ENCODE measurements at regions not wholly inside any gene's neighbourhood (a gene's known extent, or its start where the extent isn't known, plus 50 kb on each side); places are given as distances from the start of the nearest gene placed in this dataset.

- no peak for DNase-seq
These were observed 51.2 kb downstream of the FOXL3 start for GRCh38 chr7:340979-341694.

DNA sequence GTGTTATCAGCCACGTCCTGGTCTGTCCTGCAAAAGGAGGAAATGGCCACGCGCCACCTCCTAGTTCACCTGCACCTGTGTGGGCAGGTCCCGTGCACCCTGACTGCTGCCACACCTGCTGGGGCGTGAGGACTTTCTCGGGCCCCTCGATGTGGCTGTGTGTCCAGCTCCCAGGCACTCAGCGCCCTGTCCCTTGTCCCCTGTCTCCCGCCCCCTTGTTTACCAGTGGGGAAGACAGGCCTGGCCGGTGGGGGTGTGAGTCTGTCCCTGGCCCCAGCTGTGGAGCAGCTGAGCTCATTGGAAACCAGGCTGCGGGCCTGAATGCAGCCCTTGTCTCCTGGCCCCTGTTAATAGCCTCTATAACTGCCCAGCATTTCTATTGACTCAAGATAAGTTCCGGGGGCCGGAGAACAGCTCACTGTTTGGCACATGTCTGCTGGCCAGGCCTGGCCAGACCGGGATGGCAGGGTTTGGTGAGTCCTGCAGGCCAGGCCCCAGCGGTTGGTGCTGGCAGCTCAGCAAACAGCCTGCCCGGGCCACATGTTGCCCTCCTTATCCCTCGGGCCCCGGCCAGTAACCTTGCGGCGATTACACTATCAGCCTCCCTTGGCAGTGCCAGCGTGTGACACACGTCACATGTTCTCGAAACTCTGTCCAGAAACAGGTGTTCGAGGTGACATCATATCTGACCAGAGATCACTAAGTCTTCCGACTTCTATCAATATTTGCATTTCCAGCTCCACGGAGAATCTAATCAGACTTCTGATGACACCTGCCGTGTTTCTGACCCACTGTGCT is 52.1 kb downstream of the FOXL3 start:
- no peak for DNase-seq

DNA sequence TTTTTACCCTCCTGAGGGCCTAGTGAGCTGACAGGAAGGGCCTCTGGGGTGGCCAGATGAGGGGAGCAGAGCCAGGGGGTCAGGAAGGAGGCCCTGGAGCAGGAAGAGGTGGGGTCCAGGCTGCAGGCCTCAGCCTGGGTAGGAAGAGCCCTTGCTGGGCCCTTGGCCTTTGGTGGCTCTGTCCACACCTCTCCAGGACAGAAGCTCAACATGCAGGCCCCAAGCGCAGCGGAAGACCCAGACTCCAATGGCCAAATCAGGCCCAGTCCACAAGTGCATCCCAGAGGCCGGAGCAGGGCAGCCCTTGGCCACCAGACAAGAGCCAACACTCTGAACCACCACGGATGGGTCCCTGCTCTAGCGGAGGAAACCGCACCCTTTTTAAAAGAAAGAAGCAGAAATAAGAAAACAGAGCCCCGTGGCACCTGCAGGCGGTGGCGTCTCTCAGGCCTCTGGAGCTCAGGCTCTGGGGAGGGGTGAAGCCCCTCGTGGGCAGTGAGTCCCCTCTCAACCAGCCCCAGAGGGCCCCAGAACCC is 52.8 kb downstream of the FOXL3 start:
- no peak for DNase-seq

- no peak for DNase-seq
These were observed 53.4 kb downstream of the FOXL3 start for GRCh38 chr7:343227-343822.

DNA sequence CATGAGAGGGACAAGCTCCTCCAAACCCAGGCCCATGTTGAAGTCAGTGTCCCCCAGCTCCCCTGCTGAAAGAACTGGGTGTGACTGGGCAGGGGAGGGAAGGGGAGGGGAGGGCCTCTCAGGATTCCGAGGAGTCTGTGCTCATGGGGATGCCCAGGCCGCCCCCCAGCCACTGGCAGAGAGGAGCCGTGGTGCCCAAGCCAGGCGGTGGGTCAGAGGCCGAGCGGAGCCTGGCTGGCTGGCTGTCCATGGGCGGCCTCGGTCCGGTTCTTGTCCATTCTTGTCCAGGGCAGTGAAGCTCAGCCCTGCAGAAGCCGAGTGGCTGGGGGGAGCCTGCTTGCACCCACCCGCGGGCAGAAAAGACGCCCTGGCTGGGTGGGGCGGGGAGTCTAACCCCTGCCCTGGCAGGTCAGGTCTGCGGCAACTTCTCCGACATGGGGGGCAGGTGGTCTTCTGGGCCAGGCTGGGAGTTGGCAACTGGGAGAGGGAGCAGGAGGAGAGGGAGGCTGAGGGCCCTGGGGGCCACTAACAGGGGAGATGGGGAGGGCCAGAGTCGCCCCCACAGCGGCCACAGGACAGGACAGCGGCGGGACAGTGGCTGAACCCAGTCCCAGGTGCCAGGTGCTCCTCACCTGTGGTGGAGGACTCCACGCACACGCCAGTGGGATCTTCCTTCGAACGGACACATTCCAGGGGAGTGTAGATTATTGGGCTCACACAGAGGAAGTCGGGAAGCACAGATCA is 54.1 kb downstream of the FOXL3 start:
- no peak for DNase-seq

GRCh38 chr7:344608-344994 is 54.6 kb downstream of the FOXL3 start:
- no peak for DNase-seq

DNA sequence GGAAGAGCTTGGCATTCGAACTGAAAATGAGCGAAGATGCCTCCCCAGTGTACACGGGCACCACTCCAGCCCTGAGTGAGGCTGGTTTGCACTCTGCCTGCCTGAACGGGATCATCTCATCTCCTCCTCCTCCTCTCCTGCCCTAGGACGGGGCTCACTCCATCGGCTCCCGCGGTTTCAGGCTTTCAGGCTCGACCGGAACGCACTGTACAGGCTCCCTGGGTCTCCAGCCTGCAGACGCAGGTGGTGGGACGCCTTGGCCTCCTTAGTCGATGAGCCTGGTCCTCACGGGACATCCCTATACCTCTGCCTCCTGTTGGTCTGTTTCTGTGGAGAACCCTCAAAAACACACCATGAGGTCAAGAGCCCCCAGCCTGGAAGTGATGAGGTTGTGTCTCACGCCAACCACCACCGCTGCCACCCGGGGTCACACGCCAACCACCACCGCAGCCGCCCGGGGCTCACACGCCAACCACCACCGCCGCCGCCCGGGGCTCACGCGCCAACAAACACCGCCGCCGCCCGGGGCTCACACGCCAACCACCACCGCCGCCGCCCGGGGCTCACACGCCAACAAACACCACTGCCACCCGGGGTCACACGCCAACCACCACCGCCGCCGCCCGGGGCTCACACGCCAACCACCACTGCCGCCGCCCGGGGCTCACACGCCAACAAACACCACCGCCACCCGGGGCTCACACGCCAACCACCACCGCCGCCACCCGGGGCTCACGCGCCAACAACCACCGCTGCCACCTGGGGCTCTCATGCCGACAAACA is 56.3 kb downstream of the FOXL3 start:
- DNase-seq, result no peak

DNA sequence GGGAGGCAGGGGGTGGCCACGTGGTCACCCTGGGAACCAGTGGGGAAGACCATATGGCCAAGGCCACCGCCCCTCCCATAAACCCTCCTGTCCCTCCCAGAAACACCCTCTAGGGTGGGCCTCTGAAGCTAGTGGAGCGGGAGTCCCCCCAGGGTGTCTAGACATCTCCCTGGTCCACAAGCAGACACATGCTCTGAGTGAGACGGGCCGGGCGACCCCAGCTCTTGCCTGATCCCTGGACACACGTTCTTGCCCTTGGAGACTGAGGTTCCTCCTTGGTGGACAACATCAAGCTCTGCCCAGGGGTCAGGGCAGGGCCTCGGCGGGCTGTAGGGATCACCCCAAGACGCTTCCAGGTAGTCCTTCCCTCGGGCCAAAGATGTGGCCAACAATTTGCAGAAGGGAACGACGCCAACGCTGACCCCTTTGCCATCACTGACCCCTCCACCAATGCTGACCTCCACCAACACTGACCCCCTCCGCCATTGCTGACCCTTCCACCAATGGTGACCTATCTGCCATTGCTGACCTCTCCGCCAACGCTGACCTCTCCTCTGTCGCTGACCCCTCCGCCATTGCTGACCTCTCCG is 57.1 kb downstream of the FOXL3 start:
- DNase-seq, result no peak

GRCh38 chr7:347644-348479 is 57.9 kb downstream of the FOXL3 start:
- no peak for DNase-seq

DNA sequence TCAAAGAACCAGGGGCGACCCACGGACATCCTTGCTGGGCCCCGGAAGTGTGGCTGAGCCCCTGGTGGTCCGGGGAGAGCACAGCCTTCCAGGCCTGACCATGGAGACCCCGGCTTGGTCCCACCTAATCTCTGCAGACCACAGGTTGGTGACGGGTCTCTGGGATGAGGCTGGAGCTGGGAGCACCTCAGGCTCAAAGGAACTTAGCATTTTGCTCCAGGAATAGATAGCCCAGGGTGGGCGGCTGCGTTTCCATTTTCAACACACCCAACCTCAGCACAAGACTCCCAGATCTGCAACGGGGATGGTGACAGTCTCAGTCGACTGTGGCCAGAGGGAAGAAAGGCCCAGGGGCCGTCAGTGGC is 58.5 kb downstream of the FOXL3 start:
- no peak for DNase-seq

- no peak for DNase-seq
These were observed 59.2 kb downstream of the FOXL3 start for GRCh38 chr7:348962-349743.

DNA sequence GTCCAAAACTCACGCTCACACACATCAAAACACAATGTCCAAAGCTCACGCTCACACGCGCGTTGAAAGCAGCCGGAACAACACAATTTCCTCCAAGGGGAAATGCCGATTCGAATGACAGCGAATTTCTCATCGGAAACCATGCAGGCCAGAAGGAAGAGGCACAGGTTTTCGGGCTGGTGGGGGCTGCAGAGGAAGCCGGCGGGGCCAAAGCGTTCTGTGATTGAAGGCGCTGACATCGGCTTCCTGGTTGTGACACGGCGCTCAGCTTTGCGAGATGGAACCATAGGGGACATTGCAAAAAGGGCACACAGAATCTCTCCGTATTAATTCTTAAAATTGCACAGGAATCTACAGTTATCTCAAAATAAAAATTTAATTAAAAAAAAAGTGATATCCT is 61.3 kb downstream of the FOXL3 start:
- peak; percentile 55 to 65 for DNase-seq

GRCh38 chr7:351681-352480 is 61.9 kb downstream of the FOXL3 start:
- DNase-seq, result peak; percentile 49 to 58

GRCh38 chr7:353746-354325 is 63.9 kb downstream of the FOXL3 start:
- no peak for DNase-seq

GRCh38 chr7:354597-355470 is 64.9 kb downstream of the FOXL3 start:
- DNase-seq, result no peak

DNA sequence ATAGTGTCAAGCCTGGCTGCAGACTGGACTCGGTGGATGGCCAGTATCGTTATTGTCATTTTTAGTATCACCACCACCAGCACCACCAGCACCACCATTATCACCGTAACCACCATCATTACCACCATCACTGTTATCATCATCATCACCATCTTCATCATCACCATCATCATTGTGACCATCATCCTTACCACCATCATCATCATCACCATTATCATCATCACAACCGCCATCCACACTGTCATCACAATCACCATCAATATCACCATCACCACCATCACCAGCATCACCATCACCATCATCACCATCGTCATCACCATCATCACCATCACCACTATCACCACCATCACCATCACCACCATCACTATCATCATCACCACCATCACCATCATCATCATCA is 65.6 kb downstream of the FOXL3 start:
- no peak for DNase-seq

GRCh38 chr7:356087-356486 is 66.1 kb downstream of the FOXL3 start:
- DNase-seq, result no peak
